ENCODE measurements at regions not wholly inside any gene's neighbourhood (a gene's known extent, or its start where the extent isn't known, plus 50 kb on each side); places are given as distances from the start of the nearest gene placed in this dataset.

- no peak for DNase-seq (ENCODE audit: low read depth in 2 of 2, low spot score in 1 of 2)
Measured at GRCh38 chr12:14148489-14149270, 167.3 kb upstream of the GRIN2B start.

GRCh38 chr12:14153803-14154202 is 172.4 kb upstream of the GRIN2B start:
- no peak for DNase-seq (ENCODE audit: low read depth in 2 of 2, low spot score in 1 of 2)

GRCh38 chr12:14156606-14157005 is 175.2 kb upstream of the GRIN2B start:
- no peak for DNase-seq (ENCODE audit: low read depth in 2 of 2, low spot score in 1 of 2)

GRCh38 chr12:14157088-14157747 is 175.8 kb upstream of the GRIN2B start:
- no peak for DNase-seq (ENCODE audit: low read depth in 2 of 2, low spot score in 1 of 2)

GRCh38 chr12:14164266-14164665 is 182.9 kb upstream of the GRIN2B start:
- DNase-seq (ENCODE audit: low read depth in 2 of 2, low spot score in 1 of 2), result no peak

- DNase-seq (ENCODE audit: low read depth in 2 of 2, low spot score in 1 of 2), result no peak
Measured at GRCh38 chr12:14167005-14167628, 185.7 kb upstream of the GRIN2B start.

GRCh38 chr12:14169281-14169680 is 187.9 kb upstream of the GRIN2B start:
- DNase-seq (ENCODE audit: low read depth in 2 of 2, low spot score in 1 of 2), result no peak

- DNase-seq (ENCODE audit: low read depth in 2 of 2, low spot score in 1 of 2), result no peak
Measured at GRCh38 chr12:14171106-14171505, 189.7 kb upstream of the GRIN2B start.

GRCh38 chr12:14175206-14175605 is 190.3 kb upstream of the ATF7IP start:
- no peak for DNase-seq (ENCODE audit: low read depth in 2 of 2, low spot score in 1 of 2)

- no peak for DNase-seq (ENCODE audit: low read depth in 2 of 2, low spot score in 1 of 2)
Measured at GRCh38 chr12:14185427-14186192, 179.9 kb upstream of the ATF7IP start.

GRCh38 chr12:14186193-14186502 is 179.3 kb upstream of the ATF7IP start:
- DNase-seq (ENCODE audit: low read depth in 2 of 2, low spot score in 1 of 2), result no peak

GRCh38 chr12:14187002-14187401 is 178.5 kb upstream of the ATF7IP start:
- no peak for DNase-seq (ENCODE audit: low read depth in 2 of 2, low spot score in 1 of 2)

GRCh38 chr12:14187966-14188365 is 177.5 kb upstream of the ATF7IP start:
- DNase-seq (ENCODE audit: low read depth in 2 of 2, low spot score in 1 of 2), result no peak

- DNase-seq (ENCODE audit: low read depth in 2 of 2, low spot score in 1 of 2), result no peak
Measured at GRCh38 chr12:14188744-14189143, 176.7 kb upstream of the ATF7IP start.

- no peak for DNase-seq (ENCODE audit: low read depth in 2 of 2, low spot score in 1 of 2)
Measured at GRCh38 chr12:14190694-14191093, 174.8 kb upstream of the ATF7IP start.

- no peak for DNase-seq (ENCODE audit: low read depth in 2 of 2, low spot score in 1 of 2)
Measured at GRCh38 chr12:14191612-14192011, 173.9 kb upstream of the ATF7IP start.

GRCh38 chr12:14193639-14194038 is 171.8 kb upstream of the ATF7IP start:
- DNase-seq (ENCODE audit: low read depth in 2 of 2, low spot score in 1 of 2), result no peak

- no peak for DNase-seq (ENCODE audit: low read depth in 2 of 2, low spot score in 1 of 2)
Measured at GRCh38 chr12:14194572-14194971, 170.9 kb upstream of the ATF7IP start.

GRCh38 chr12:14199455-14200198 is 165.9 kb upstream of the ATF7IP start:
- DNase-seq (ENCODE audit: low read depth in 2 of 2, low spot score in 1 of 2), result no peak

- no peak for DNase-seq (ENCODE audit: low read depth in 2 of 2, low spot score in 1 of 2)
Measured at GRCh38 chr12:14200598-14200997, 164.9 kb upstream of the ATF7IP start.

GRCh38 chr12:14201291-14201690 is 164.2 kb upstream of the ATF7IP start:
- DNase-seq (ENCODE audit: low read depth in 2 of 2, low spot score in 1 of 2), result no peak
